Left lung (tissue), 4 donors: ENCODE measurements at regions not wholly inside any gene's neighbourhood (a gene's known extent, or its start where the extent isn't known, plus 50 kb on each side); places are given as distances from the start of the nearest gene placed in this dataset.

ENCODE experiments used
- ATAC-seq: fragments of 200-7000 bp; cut with Tn5 transposase; one replicate; pipeline ENCODE4 v1.9.1; 2020; ENCODE audit warnings: moderate library complexity
- DNase-seq, 4 donors: peaks; one replicate each; pipeline ENCODE4 v3.0.0-alpha.2; 2013 to 2020
- H3K27ac ChIP-seq, 2 donors: fragments of 200-600 bp; sonication (generic) in 1 of 2; one replicate each; pipeline versions ENCODE4 v1.5.0 to v1.8.0; 2020 to 2021
- H3K27me3 ChIP-seq, 2 donors: fragments of 200-600 bp; sonication (generic) in 1 of 2; one replicate each; pipeline versions ENCODE4 v1.5.0 to v1.8.0; 2020 to 2021
- H3K36me3 ChIP-seq, 2 donors: fragments of 200-600 bp; sonication (generic) in 1 of 2; one replicate each; pipeline versions ENCODE4 v1.5.0 to v1.8.0; 2020 to 2021
- H3K4me1 ChIP-seq, 2 donors: fragments of 200-600 bp; one replicate each; pipeline ENCODE4 v1.8.0; 2021
- H3K4me3 ChIP-seq, 2 donors: fragments of 200-600 bp; sonication (generic) in 1 of 2; one replicate each; pipeline versions ENCODE4 v1.5.0 to v1.8.0; 2020 to 2021; ENCODE audit warnings: mild to moderate bottlenecking in 1 of 2
- H3K9me3 ChIP-seq, 2 donors: fragments of 200-600 bp; sonication (generic) in 1 of 2; one replicate each; pipeline versions ENCODE4 v1.5.0 to v1.8.0; 2020 to 2021
- intact Hi-C, 2 donors: fragments of 100-400 bp; cut with DNase I; formaldehyde crosslinking; loops; one replicate each; pipeline versions ENCODE4 v1.11.2 to v1.14.2; 2022
- TF ChIP-seq, protein P1 (sequence below), 2 donors: fragments of 200-600 bp; sonication (generic) in 1 of 2; IDR thresholded peaks; one replicate each; pipeline versions ENCODE4 v1.5.0 to v1.8.0; 2021; ENCODE audit warnings: antibody characterized with exemption in 2 of 2
- donor health status: DM: no; HTN: yes; CAD: no.
- donor health status: DM: no; HTN: no; CAD: no.

DNA sequence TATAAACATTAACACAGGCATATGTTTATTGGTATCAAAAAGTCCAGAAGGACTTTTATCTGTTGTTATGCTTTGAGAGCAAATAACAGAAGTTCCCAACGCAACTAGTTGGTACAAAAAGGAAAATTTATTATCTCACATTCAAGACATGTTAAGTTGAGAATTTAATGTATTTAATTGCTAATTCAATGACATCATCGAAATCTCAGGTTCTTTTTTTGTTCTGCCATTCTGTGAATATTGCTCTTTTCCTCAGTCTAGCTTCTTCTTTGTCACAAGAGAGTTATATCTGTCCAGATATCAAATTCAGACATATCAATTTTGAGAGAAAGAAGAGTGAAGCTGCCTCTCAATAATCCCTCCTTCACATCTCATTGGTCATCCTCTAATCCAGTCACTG lies 307.6 kb upstream of the PCSK5 start:
- TF ChIP-seq, protein P1, sequence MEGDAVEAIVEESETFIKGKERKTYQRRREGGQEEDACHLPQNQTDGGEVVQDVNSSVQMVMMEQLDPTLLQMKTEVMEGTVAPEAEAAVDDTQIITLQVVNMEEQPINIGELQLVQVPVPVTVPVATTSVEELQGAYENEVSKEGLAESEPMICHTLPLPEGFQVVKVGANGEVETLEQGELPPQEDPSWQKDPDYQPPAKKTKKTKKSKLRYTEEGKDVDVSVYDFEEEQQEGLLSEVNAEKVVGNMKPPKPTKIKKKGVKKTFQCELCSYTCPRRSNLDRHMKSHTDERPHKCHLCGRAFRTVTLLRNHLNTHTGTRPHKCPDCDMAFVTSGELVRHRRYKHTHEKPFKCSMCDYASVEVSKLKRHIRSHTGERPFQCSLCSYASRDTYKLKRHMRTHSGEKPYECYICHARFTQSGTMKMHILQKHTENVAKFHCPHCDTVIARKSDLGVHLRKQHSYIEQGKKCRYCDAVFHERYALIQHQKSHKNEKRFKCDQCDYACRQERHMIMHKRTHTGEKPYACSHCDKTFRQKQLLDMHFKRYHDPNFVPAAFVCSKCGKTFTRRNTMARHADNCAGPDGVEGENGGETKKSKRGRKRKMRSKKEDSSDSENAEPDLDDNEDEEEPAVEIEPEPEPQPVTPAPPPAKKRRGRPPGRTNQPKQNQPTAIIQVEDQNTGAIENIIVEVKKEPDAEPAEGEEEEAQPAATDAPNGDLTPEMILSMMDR (IDR thresholded peaks at IDR 0.05), result no peak
- no peak overlapping the region for H3K4me3 ChIP-seq
- H3K36me3 ChIP-seq, result no peaks in the 10 kb centered on the region
- H3K27ac ChIP-seq, result no peak overlapping the region
- H3K4me1 ChIP-seq, result no peaks in the 10 kb centered on the region
- no peak for ATAC-seq
- DNase-seq, result no peak
- no peaks in the 10 kb centered on the region for H3K27me3 ChIP-seq
- no peaks in the 10 kb centered on the region for H3K9me3 ChIP-seq
- intact Hi-C loops, result no loop called here

DNA sequence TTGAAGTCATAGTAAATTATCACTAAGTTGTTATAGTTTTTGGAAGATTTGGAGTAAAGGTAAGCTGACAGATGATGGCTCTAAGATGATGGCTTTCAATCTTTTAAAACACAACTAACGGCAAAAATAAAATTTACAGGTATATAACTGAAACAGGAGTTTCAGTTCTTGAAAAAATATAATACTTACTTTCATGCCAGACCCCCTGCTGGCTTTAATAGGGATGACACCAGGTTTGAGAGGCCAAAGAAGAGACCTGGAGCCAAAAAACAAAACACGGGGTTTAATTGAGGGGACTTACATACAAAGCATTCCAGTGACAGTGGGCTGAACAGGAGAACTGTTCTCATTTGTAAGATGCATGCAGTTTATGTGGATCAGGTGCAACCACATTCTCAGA lies 301.7 kb upstream of the PCSK5 start:
- ATAC-seq (no peak), DNase-seq (no peak)
- H3K27me3 ChIP-seq, result no peaks in the 10 kb centered on the region
- no peak overlapping the region for H3K27ac ChIP-seq
- H3K9me3 ChIP-seq, result no peaks in the 10 kb centered on the region
- H3K36me3 ChIP-seq, result no peaks in the 10 kb centered on the region
- no peaks in the 10 kb centered on the region for H3K4me1 ChIP-seq
- no peak overlapping the region for H3K4me3 ChIP-seq
- TF ChIP-seq, protein P1 (IDR thresholded peaks at IDR 0.05), result no peak
- intact Hi-C loops, result no loop called here

DNA sequence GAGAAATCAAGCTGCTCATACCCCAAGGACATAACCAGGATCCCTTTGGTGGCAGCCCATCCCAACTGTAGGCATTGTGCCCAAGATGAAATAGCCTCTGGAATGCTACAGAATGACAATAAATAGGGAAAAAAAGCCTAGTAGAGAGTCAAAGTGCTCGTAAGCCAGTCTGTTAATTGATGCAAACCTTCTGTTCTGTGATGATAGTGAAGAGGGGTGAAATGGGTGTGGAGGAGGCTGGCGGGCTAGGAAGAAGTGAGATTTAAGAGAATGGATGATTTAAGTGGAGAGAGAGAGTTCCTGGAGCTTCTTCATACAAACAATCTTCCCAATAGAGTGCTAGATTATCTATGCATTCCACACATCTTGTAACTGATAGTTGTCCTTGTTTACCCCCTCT lies 301.0 kb upstream of the PCSK5 start:
- Histone ChIP-seq H3K4me1 (no peaks in the 10 kb centered on the region), H3K27me3 (no peaks in the 10 kb centered on the region), H3K27ac (no peak overlapping the region), H3K36me3 (no peaks in the 10 kb centered on the region), H3K4me3 (no peak overlapping the region), H3K9me3 (no peaks in the 10 kb centered on the region)
- no peak for ATAC-seq
- TF ChIP-seq, protein P1 (IDR thresholded peaks at IDR 0.05), result no peak
- DNase-seq, result no peak
- intact Hi-C loops, result no loop called here

DNA sequence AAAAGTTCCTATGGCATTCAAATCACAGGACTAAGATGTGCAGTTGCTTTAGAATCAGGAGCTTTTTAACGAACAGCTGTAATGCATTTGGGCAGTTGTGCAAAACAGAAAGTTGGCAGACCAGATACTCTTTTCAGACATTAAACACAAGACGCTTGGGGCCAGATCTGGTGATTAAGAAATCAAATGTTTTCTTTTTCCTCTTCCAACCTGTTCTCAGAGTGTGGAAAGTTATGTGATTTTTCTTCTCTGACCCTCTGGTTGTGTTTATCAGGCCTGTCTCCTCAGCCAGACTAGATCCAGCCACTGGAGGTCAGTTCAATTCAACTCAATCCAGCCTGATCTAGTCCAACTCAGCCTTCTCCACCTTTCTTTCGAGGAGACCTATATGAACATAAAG lies 298.5 kb upstream of the PCSK5 start:
- TF ChIP-seq, protein P1 (IDR thresholded peaks at IDR 0.05), result no peak
- Histone ChIP-seq H3K27me3 (no peaks in the 10 kb centered on the region), H3K9me3 (no peaks in the 10 kb centered on the region), H3K27ac (no peak overlapping the region), H3K4me3 (no peak overlapping the region), H3K36me3 (no peaks in the 10 kb centered on the region), H3K4me1 (no peaks in the 10 kb centered on the region)
- peak in 2 of 4 donors; percentile 24 to 39 for DNase-seq
- intact Hi-C loops, result no loop called here
- ATAC-seq, result no peak

DNA sequence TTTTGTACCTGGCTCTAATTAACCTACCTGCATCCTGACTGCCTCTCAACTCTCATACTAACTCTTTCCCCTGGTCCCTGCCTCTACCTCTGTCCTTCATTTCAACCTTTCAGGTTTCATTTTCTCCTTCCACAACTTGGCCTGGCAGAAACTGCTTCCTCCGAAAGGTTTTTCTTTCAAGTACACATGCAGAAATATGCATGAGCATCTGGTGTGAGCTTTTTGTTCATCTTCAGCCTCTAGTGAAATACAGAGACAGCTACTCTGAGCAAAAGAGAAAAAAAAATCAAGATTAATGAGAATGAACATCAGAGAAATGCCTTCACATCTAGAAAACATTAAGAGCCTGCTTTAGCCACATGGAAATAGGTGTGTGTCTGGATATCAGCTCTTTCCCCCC lies 297.9 kb upstream of the PCSK5 start:
- H3K27ac ChIP-seq, result no peak overlapping the region
- H3K4me3 ChIP-seq, result no peak overlapping the region
- no peak for ATAC-seq
- no peaks in the 10 kb centered on the region for H3K9me3 ChIP-seq
- no peak for DNase-seq
- no peaks in the 10 kb centered on the region for H3K4me1 ChIP-seq
- intact Hi-C loops, result no loop called here
- no peaks in the 10 kb centered on the region for H3K36me3 ChIP-seq
- no peaks in the 10 kb centered on the region for H3K27me3 ChIP-seq
- TF ChIP-seq, protein P1 (IDR thresholded peaks at IDR 0.05), result no peak
